ENCODE measurements at regions not wholly inside any gene's neighbourhood (a gene's known extent, or its start where the extent isn't known, plus 50 kb on each side); places are given as distances from the start of the nearest gene placed in this dataset.

DNA sequence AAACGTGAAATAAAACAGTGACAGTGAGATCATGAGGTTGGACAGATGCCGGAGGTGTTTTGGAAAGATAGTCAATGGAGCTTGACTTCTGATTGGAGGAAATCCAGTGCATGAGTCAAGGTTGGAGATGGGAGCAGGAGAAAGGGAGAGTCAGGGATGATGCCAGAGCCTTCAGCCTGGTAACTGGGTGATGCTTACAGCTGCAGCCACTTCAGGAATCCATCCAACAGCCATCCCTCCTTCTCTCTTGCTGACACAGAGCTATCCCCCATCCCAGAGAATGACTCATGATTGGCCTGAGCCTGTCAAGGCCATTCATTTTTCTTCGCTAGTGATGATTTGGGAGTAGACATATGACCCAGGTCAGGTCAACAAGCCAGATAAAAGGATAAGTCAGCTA, 112.8 kb downstream of the SAMD5 start:
- no peak for DNase-seq (ENCODE audit: low read depth in 3 of 3, low spot score in 1 of 3)

- DNase-seq (ENCODE audit: low read depth in 3 of 3, low spot score in 1 of 3), result no peak
These were observed 113.5 kb downstream of the SAMD5 start for GRCh38 chr6:147621961-147622360.

GRCh38 chr6:147624946-147625515, 116.5 kb downstream of the SAMD5 start:
- no peak for DNase-seq (ENCODE audit: low read depth in 3 of 3, low spot score in 1 of 3)

DNA sequence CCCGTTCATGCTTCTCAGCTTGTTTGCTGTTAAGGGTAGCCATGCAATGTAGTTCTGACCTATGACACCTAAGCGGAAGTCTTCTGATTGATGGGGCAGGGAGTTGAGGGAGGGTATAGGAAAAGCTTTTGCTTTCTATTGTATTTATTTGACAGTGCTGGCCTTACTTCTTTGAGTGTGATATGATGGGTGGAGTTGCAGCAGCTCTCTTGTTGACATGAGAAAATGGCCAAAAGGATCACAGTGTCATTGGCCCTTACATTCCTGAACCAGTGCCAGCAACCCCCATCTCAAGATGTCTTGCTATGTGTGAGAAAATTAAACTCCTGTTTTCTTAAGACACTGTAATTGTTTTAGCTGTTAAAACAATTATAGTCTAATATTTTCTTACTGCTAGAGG, 117.5 kb downstream of the SAMD5 start:
- no peak for DNase-seq (ENCODE audit: low read depth in 3 of 3, low spot score in 1 of 3)

GRCh38 chr6:147627411-147627810, 118.9 kb downstream of the SAMD5 start:
- no peak for DNase-seq (ENCODE audit: low read depth in 3 of 3, low spot score in 1 of 3)

GRCh38 chr6:147633191-147633590, 124.7 kb downstream of the SAMD5 start:
- no peak for DNase-seq (ENCODE audit: low read depth in 3 of 3, low spot score in 1 of 3)

DNA sequence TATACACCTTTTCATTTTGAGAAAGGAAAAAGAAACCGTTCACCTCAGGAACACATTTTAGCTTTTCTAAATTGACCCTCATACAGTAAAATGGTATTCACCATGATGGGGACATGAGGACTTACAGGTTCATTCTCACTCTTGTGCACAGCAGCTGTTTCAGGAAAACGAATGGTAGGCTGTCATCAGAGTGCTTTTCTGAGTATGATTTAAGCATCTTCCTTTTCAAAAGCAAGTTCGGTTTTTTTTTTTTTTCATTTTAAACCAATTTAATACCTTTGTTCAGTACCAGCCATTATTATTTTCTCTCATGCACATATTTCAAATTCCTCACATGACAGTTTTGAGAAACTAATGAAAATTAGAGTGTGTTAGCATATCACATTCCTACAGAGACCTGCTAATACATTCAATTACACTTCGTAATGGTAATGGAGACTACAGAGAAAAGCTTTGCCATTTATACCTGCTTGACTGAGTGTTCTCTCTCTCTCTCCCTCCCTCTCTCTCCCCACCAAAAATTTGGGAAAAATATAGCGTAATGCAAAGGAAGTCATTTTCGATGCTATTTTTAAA, 129.2 kb downstream of the SAMD5 start:
- DNase-seq (ENCODE audit: low read depth in 3 of 3, low spot score in 1 of 3), result no peak

- no peak for DNase-seq (ENCODE audit: low read depth in 3 of 3, low spot score in 1 of 3)
These were observed 130.8 kb downstream of the SAMD5 start for GRCh38 chr6:147639279-147639678.

DNA sequence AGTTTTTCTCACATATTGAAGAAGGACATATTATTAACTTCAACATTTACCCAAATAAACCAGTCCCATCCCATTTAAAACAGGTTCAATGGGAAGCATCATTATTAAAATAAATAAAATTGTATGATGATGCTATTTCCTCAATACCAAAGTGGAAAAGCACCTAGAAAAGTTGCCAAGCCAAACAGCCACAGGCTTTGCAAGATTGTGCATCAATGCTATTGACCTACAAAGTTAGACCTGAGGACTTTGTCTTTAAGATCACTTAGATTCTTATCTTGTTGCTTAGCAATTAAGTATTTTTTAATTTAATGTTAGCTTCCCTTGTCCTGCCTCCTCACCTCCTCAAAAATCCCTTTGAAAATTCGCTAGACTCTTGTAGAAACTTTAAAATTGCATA, 132.1 kb downstream of the SAMD5 start:
- no peak for DNase-seq (ENCODE audit: low read depth in 3 of 3, low spot score in 1 of 3)

GRCh38 chr6:147641511-147641910, 133.0 kb downstream of the SAMD5 start:
- DNase-seq (ENCODE audit: low read depth in 3 of 3, low spot score in 1 of 3), result no peak

DNA sequence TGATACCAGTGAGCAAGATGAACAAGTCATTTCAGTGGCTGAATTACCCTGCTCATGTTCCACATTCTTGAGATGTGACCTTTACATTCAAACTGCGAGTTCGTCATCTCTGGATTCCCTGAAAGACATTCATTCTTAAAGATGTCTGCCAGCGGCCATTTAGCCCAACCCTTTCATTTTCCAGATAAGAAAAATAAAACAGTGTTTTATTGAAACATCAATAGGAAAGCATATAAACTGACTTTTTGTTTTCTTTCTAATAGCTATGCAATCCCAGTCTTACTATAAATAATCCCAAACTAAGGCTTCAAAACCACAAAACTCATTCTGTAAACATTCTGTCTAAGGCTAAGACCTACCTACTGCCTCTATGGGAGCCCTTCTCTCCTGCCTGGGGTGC, 134.0 kb downstream of the SAMD5 start:
- no peak for DNase-seq (ENCODE audit: low read depth in 3 of 3, low spot score in 1 of 3)

DNA sequence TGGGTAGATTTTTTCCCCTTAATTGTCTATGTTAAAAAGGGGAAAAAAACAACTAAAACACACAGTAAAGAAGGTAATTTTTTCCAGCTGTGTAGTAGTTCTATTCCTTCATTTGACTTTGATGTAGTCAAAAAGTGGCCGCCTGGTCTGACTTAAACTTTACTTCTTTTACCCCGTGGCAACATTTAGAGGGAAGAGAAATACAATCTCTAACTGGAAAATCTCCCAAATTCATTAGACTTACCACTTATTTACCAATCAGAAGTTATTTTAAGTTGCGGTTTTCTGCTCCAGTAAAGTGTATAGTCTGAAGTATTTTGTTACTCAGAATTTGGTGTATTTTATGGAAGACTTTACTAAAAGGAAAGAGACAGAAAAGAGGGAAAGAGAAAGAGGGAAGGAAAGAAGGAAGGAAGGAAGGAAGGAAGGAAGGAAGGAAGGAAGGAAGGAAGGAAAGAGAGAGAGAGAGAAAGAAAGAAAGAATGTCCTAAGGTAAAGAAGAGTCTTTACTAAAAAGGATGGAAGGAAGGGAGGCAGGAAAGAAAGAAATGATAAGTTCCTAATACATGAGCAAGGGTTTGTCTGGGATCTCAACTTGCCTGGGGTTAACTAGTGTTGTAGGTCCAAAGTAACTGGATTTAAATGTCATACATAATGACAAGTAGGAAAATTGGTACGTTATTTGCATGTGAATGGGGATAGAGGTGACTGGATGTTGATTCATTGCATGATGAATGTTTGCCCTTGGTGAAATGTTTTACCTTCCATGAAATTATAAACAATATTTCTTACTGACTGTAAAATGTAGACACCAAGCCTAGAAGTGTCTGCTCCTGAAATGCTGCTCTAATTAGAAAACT, 135.1 kb downstream of the SAMD5 start:
- DNase-seq (ENCODE audit: low read depth in 3 of 3, low spot score in 1 of 3), result no peak

GRCh38 chr6:147648916-147649315, 140.4 kb downstream of the SAMD5 start:
- no peak for DNase-seq (ENCODE audit: low read depth in 3 of 3, low spot score in 1 of 3)

- no peak for DNase-seq (ENCODE audit: low read depth in 3 of 3, low spot score in 1 of 3)
These were observed 143.0 kb downstream of the SAMD5 start for GRCh38 chr6:147651249-147652063.

DNA sequence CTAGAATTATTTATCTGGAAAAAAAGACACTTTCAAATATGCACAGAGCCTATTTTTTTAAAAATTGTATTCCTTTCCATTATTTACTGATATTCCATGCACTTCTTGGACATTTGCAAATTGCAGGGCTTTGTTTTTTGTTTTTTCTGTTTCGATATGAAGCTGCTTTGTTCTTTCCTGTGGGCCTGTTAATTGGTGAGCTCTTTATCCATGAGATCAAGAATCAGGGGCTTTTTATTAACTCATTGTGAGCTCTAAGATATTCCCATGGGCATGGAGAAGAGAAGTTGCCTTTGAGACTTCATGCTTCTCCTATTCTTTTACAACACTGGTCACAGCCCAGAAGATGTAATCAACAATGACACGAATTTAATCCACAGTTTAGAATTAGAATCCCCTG, 145.1 kb downstream of the SAMD5 start:
- no peak for DNase-seq (ENCODE audit: low read depth in 3 of 3, low spot score in 1 of 3)

- DNase-seq (ENCODE audit: low read depth in 3 of 3, low spot score in 1 of 3), result no peak
These were observed 145.8 kb downstream of the SAMD5 start for GRCh38 chr6:147654103-147654845.

DNA sequence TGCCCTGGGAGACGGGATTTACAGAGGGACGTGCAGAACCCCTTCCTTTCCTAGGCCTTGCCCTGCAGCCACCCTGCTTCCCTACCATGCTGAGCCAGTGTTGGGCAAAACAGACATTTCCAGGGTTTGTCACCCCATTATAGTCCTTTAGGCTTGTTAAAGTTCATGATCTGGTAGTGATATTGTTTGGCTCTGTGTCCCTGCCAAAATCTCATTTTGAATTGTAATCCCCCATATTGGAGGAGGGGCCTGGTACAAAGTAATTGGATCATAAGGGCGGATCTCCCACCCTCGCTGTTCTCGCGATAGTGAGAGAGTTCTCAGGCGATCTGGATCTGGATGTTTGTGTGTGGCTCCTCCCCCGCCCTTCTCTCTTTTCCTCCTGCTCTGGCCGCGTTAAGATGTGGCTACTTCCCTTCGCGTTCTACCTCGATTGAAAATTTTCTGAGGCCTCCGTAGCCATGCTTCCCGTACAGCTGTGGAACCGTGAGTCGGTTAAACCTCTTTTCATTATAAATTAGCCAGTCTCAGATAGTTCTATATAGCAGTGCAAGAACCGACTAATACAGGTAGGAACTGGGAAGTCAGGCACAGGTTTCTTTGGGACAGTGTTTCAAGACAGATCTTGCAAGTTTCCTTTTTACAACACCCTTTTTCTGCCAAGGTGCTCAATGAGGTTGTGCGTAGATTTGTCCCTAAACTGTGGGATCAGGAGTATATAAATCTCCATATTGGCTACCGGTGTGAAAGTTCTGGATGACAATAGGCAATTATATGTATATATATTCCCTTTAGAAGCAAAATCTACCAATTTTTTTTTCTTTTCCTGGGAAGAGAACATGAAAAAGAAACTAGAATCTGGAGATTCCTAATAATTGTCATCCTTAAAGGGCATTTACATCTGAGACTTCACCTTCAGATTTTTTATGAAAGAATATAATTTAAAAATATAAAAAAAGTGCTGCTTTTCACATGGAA, 152.1 kb downstream of the SAMD5 start:
- DNase-seq (ENCODE audit: low read depth in 3 of 3, low spot score in 1 of 3), result no peak

DNA sequence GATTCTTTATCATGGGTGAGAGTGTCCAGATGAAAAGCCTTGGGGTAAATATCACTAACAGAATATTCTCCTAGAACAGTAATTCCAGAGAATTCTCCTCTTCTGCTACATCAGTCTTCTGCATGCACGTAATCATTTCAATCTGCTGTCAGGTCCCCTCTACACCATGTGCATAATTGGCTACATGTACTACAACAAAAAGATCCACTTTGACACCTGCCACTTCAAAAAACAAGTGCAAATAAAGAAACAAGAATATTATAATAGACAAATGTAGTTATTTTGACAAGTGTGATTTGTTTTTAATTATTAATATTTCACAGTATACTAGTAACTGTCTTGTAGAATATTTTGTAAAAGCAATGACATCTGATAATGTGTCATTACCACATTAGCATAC, 154.2 kb downstream of the SAMD5 start:
- DNase-seq (ENCODE audit: low read depth in 3 of 3, low spot score in 1 of 3), result no peak

DNA sequence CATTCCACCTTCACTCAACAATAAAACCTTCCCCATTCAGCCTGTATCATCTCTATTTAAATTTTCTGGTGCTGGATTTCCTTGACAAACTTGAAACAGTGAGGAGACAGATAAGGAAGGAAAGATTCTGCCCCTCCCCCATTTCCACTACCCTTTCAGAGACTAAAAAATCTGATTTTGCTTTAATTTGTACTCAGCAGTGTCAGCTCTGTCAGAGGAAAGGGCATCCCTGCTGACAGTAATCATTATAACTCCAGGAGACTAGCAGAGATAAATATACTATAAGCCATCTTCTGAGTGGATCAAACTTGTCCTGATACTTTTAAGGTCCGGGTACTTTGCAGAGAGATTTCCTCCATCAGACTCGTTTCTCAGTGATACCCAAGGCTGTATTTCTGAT, 155.6 kb downstream of the SAMD5 start:
- DNase-seq (ENCODE audit: low read depth in 3 of 3, low spot score in 1 of 3), result no peak

DNA sequence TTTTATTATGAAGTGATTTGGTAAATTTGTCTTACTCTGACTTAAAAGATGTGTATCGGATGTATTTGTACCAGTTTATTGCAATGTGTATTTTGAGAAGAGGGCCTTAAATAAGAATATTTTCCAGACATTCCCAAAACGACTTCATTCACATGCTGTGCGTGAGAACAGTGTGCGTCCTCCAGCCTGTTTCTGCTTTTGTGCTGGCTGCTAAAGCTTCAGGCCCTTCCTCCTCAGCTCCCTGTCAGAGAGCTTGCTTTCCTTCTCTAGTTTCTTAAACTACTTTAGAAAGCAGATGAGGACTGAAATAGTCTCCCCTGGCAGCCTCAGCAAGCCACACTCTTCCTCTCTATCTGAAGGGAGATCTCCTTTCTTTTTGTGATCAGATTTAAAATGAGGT, 157.8 kb downstream of the SAMD5 start:
- DNase-seq (ENCODE audit: low read depth in 3 of 3, low spot score in 1 of 3), result no peak
